Skeletal muscle cell (primary cell): ENCODE measurements at regions not wholly inside any gene's neighbourhood (a gene's known extent, or its start where the extent isn't known, plus 50 kb on each side); places are given as distances from the start of the nearest gene placed in this dataset.
"Not testable (repeated sequence)": the region's sequence is repeated elsewhere in the genome, so short reads cannot be mapped to it uniquely, and the experiment has no call there.

Experiments used
- DNase-seq: peaks from one replicate; pipeline ENCODE4 v3.0.0-alpha.2; 2010; ENCODE audit warnings: low read depth
- H3K4me3 ChIP-seq: 2 replicates; pipeline ENCODE4 v1.5.1; 2011; ENCODE audit warnings: low read depth, mild to moderate bottlenecking, control low read depth, low read length, moderate library complexity

DNA sequence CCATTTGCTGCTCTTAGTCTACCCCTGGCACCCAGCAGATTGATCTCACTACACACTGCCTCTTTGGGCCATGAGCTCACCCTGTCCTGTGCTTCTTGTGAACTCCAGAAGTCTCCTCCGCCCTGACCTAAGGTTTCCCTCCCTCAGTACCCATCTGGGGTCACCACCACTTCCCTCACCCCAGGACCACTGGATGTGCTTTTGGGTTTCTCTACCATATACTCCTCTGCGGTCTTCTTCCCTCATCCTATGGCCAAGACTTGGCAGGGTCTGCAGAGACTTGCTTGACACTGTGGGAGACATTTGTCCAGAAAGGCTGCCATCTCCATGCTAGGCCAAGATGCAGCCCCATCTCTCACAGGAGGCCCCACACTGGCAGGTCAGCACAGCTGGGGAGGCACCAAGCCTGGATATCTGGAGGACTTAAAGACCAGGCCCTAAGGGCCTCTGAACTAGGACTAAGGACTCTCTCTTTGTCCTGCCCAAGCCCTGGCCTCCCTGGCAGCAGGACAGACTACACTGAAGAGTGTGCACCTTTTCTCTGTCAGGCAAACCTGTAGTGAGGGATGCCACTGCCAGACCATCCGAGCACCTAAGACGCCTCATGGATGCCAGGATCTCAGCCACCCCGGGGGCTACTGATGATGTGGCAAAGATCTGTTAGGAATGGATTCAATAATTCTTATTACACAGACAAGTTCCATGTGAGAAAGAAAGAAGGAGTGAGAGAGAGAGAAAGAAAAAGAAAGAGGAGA lies 134.6 kb downstream of the ZNF467 start:
- DNase-seq, result no peak

DNA sequence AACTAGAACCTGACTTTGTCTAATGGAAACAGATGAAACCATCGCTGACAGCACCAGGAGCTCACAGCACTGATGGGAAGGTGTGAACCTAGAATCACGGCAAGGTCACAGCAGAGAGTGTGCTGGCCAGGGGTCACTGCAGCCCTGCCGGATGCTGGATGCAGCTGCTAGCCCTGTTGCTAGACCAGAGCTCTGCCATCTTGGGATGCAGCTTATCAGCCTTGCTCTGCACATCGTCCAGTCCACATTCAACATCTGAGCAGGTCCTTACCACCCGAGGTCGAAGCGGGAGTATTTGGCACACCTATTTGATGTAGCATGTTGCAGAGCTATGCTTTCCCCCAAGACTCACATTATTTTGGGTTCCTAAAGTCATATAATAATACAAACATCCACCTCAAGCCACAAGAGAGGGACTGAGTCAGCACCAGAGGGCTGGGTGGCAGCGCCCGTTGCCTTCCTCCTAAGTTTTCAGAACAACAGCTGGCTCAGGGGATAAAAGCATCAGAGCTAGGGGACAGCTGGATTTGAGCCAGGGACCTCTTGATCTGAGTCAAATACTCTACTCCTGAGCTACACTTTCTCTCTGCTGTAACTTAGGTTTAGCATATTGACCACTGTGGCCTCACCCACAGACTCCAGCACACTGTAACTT lies 135.3 kb downstream of the ZNF467 start:
- DNase-seq, result no peak
- H3K4me3 ChIP-seq, result no peak overlapping the region

More for the DNA sequence above, 134.6 kb downstream of the ZNF467 start:
- no peak overlapping the region for H3K4me3 ChIP-seq

DNA sequence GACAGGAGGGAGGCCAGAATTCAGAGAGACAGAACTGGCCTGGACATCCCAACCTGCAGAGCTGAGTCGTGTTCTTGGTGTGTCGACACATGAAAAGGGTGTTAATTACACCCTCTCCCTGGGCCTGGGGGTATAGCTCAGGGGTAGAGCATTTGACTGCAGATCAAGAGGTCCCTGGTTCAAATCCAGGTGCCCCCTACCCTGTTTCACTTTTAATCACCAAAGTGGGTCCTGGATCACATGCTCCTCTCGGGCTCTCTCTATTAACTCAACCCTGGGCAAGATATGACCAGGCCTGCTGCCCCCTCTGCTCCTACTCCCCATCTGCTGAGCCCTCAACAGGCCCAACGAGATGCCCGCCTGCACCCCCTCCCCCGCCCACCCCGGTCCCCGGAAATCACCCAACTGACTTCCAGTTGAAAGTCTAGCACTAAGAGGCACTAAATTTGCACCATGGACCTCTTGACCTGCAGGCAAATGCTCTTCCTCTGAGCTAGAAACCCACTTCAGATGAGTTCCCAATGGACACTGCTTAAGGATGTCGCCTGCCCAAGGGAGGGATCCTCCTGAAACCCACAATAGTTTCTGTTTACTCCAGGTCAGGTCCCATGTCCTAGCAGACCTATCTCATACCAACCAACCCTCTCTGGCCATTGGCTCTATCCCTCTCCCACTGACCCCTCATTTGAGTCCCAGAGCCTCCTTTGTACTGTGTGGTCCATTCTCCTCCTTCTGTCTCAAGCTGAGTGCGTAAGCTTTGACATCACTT lies 137.6 kb downstream of the ZNF467 start:
- DNase-seq, result no peak
- no peak overlapping the region for H3K4me3 ChIP-seq

DNA sequence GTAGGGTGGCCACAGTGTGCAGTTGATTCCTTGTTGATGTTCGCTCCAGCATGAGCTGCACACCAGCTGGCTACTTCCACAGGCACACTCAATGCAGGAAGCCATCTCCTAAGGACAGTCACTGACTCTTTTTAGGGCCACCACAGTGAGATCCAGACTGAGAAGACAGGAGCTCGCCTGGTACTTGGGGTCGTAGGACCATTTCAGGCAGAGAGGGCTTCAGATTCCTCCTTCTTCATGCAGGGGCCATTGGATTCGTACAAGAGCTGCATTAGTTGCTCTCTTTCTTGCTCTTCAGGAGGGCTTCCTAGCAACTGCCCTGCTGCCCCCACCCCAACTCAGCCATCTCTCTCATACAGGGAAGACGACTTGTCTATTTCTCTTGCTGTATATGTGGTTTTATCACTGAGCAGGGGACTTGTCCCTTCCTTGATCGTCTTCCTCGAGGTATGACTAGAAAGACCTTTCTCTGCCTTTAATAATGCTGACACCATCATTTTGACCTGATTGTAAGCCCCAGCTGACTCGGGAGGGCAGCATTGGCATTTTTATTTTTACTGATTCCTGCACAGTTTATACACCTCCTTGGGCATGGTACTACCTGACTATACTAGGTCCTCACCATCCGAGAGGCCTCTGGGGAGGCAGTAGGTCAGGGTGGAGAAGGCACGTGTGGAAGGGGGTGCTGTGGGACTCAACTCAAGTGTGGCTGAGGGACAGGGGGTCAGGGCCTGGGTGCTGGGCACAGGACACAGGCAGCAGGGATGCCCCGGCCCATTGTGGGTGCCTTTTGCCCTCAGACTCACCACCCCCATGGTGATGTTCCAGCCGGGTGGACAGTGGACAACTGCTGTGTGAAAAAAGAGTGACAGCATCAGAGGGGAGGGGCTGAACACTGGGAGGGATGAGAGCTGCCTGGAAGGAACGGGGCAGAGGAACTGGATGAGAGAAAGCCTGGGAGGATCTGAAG lies 136.7 kb upstream of the ZNF746 start:
- DNase-seq, result no peak
- no peak overlapping the region for H3K4me3 ChIP-seq

DNA sequence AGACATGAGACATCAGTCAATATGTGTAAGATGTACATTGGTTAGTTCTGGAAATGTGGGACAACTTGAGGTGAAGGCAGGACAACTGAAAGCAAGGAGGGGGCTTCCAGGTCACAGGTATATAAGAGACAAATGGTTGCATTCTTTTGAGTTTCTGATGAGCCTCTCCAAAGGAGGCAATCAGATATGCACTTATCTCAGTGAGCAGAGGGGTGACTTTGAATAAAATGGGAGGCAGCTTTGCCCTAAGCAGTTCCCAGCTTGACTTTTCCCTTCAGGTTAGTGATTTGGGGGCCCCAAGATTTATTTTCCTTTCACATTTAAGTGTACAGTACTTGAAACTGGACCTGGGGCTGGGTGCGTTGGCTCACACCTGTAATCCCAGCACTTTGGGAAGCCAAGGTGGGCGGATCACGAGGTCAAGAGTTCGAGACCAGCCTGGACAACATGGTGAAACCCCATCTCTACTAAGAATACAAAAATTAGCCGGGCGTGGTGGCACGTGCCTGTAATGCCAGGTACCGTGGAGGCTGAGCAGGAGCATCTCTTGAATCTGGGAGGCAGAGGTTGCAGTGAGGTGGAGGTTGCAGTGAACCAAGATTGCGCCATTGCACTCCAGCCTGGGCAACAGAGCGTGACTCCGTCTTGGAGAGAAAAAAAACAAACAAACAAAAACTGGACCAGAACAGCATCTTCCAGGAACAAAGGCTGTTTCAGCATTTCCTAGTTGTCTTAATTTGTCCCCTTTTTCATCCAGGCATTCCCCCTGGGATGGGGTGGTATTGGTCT lies 130.9 kb upstream of the ZNF746 start:
- not testable (repeated sequence) for DNase-seq, H3K4me3 ChIP-seq

DNA sequence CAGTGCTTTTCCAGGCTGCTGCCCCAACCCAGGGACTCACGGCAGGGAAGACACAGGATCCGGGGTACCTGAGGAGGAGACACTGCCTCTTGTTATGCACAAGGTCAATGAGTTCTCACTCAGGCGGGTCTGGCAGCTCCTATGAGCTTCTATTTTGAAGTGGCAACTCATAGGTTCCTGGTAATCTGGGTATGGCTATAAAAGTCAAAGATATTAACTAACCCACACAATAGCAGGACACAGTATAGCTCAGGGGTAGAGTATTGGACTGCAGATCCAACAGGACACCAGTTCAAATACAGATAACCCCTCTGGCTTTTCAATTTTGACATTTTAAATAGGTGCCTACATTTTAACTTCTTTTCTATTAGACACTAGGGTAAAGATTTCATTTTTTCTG lies 130.3 kb upstream of the ZNF746 start:
- DNase-seq, result no peak
- H3K4me3 ChIP-seq, result no peak overlapping the region

DNA sequence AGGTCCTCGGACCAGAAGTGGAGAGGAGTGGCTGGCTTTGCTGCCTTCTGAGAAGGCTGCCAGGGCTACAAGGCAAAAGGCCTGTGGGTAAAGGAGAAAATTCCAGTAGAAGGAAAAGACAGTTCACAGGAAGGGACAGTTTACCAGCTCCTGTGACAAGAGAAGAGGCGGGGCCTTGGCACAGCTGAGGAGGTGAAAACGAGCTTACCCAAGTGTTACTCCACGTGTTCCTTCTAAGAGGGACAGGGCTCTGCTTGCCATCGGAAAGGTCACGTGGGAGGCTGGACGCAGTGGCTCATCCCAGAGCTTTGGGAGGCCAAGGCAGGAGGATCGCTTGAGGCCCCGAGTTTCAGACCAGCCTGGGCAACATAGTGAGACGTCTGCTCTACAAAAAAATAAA lies 129.4 kb upstream of the ZNF746 start:
- no peak for DNase-seq
- no peak overlapping the region for H3K4me3 ChIP-seq

DNA sequence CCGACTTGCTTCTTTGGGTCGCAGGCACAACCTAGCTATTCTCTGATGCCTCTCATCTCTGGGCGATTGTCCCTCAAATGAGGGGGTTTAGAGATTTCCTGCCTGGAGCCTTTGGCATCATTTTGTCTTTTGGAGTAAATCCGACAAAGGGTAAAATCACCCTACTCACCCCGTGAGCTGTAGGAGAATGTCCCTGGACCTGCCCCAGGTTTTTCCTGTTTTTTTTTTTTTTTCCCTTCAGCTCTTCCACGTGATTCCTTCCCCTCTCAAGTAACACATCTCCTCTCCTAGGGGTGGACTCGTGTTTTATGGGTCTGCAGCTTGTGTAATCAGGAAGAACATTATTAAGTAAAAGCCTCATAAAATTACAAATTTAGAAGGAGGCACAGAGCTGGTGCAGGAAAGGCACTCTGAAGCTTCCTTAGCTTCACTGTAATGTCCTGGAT lies 128.4 kb upstream of the ZNF746 start:
- no peak overlapping the region for H3K4me3 ChIP-seq
- peak; percentile 8 for DNase-seq

DNA sequence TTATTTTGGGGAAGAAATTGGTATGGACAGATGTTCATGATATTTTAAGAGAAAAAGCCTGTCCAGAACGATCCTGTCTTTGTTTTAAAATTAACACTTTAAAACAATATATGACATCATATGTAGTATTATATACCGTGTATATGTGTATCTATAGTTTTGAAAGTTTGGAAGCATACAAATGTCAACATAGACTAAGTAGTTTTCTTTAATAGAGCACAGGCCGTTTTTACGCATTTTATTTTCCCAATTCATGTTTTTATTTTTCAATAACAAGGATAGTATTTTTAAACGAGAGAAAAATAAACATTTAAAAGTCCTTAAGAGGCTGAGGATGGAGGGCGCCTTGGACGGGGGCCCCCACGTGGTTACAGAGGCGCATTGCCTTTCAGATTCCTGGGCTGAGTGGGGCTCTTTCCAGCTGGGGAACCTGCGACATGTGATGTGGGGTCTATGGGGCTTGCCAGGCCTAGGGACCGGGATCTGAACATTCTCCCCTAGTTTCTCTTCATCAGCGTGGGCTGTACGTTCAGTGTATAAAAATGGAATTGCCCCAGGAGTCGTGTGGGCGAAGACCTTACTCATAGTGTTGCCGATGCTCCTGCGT lies 127.8 kb upstream of the ZNF746 start:
- DNase-seq, result no peak
- peak overlapping the region; percentile 66 for H3K4me3 ChIP-seq

DNA sequence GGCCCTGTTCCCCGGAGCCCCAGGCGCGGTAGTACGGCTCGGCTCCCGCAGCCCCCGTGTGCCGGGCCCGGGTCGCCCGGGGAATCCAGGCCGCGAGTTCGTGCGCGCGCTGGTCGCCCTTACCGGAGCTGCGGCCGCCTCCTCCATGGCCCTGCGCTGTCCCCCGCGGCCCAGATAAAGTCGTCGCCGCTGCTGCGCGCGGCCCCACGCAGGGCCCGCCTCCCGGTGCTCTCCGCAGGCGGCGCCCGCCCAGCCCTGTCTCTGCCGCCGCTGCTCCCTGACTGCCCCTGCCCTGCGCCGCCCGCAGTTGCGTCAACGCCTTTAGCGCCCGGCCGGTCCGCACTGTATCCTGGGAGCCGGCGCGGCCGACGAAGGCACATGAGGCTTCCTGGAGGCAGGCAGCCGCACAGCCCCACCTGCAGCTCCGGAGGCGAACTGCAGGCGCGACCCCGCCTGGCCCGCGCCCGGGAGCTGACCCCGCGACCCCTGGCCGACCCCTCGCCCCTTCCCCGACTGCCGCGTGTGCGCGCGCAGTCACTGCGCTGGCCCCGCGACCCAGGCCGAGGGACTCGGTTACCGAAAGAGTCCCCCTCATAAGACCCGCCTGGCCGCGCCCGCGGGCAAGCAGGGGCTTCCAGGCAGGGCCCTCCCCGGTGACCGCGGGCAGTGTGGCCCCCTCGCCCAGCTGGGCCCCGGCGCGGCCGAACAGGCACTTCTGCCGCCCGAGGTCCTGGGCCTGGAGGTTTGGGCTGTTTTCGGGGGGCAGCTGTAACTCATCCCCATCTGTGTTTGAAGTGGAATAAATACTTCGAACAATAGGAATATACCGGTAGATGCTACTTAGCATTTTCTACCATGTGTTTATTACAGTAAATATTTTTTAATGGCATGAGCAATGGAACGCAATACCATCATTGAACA lies 127.1 kb upstream of the ZNF746 start:
- DNase-seq, result peak; percentile 78
- H3K4me3 ChIP-seq, result peak overlapping the region; percentile 66

DNA sequence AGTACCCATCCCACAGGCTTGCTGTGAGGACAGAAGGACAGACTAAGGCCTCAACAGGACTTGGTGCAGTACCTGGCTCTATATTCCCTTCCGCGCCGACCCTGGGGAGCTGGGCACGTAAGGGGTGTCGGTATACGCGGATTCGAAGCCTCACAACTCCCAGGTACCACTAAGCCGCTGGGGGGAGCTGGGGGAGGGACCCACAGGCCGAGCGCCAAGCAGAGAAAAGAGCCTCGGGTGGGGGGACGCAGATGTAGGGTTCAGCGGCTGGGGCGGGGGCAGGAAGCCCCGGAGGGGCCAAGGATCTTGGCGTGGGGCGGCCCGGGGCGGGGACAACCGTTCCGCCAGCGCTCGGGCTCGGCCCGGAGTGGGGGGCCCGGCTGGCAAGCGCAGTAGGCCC lies 126.4 kb upstream of the ZNF746 start:
- H3K4me3 ChIP-seq, result peak overlapping the region; percentile 66
- DNase-seq, result no peak

DNA sequence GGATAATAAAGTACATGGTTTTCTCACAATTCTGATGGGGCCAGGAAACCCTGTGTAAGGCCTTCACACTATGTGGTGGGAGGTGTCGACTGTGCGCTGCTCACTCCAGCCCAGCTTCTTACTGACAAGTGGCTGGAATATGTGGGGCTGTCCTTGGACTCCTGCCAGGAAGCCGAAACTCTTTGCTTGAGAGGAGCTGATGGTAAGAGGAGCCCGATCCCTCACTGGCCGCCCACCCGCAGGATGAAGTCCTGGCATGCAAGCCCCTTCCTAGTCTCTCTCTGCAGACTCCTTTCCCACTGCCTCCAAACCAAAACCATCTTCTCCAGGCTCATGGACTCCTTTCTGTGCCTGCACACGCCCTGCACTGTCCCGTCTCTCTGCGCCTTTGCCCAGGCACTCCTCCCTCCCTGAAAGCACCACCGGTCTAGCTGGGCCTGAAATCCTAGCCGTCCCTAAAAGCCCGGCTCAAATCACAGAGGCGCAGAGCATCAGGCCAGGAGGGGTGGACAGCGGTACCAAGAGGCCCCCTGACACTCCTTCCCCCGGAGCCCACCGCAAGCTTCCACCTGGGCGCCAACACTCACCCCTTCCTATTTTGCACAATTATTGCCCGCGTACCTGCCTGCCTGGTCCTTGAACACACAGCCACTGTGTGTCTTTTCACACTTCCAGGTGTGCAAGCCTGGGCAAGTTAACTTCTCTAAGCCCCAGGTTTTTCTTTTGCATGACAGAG lies 125.8 kb upstream of the ZNF746 start:
- DNase-seq, result peak; percentile 47
- H3K4me3 ChIP-seq, result peak overlapping the region; percentile 66

DNA sequence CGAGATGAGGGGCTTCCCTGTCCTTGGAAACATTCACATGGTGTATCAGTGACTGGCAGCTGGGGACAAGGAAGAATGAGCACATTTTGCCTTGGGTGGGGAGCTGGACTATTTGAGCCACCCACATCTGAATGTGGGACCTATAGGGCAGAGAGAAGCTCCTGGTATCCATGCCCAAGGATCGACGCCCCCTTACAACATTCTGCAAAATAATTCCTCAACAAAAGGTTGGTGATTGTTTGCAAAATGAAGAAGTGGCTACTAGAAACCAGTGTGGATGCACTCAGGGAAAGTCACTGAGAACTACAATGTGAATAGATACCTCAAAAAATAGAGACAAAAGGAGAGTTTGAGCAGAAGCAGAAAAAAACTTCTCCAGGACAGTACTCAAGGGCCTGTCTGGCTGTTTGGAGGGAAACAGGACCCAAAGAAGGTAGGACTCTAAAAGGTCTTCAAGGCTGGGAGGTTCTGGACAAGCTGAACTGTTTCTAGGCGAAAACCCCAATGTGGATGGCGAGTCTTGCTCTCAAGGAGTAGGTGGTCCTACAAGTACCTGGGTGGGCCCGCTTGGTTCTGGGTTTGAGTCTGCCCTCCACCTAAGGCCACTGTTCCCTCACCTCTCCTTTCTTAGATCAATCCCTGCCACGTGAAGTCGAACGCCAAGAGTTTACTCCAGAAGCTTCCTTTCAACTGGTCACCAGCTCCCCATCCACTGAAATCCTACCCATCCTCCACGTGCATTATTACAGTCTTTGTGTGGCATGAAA lies 125.0 kb upstream of the ZNF746 start:
- peak overlapping the region; percentile 66 for H3K4me3 ChIP-seq
- DNase-seq, result no peak

DNA sequence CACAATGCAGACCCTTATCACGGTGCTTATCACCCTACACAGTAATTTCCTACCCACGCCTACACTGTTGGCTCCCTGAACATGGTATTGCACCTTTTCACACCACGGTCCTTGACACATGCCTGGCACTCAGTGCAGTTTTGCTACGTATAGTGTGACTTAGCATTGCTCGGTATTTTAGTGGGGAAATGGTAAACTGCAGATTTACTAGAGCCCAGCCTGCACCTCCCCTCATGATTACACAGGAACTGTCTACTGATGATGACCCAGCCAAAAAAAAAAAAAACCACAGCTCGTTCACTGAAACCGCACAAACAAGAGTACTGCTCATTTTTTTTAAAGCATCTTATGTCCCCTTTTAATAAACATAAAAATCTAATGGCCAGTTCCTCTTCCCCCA lies 124.2 kb upstream of the ZNF746 start:
- no peak for DNase-seq
- H3K4me3 ChIP-seq, result no peak overlapping the region

DNA sequence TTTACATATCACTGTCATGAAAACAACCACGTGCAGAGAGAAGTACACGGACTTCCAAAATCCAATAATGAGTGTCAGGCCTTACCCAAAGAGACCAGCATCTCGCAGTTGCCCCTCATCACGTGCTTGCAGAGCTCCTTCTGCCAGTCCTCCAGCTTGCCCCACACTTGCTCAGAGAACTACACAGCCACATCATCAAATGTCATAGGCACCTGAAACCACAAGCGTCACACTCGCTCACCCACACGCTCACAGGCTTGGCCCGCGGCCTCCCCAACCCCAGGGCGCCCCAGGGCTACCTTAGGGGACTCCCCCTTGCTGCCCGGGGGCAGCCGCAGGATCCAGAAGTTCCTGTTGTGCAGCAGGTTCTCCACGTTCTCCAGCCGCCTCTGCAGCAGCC lies 123.4 kb upstream of the ZNF746 start:
- DNase-seq, result no peak
- no peak overlapping the region for H3K4me3 ChIP-seq

DNA sequence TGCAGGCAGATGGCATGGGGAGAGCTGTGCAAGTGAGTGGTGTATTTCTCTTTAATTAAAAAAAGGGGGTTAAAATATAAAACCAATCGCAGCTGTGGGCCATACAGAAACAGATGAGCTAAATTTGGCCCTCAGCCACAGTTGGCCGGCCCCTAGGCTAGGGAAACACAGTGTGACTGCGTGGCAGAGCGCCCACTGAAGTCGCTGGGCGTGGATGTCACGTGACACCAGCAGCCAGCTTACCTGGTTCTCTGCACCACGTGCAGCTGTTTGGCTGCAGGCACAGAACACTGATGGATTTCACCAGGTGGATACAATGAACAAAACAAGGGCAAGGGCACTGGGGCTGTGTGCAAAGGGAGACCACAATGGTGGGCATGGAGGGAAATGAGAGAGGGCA lies 119.3 kb upstream of the ZNF746 start:
- H3K4me3 ChIP-seq, result no peak overlapping the region
- DNase-seq, result no peak
